Fibroblast of lung (primary cell): ENCODE measurements at regions not wholly inside any gene's neighbourhood (a gene's known extent, or its start where the extent isn't known, plus 50 kb on each side); places are given as distances from the start of the nearest gene placed in this dataset.

Source experiments
- CTCF ChIP-seq, 2 donors: IDR thresholded peaks in 1 of 2; conservative IDR thresholded peaks in 1 of 2; 1 replicate in 1 of 2; 2 replicates in 1 of 2; pipeline ENCODE4 v1.5.1; 2011 to 2012; ENCODE audit warnings: low read length in 2 of 2, control low read depth in 1 of 2, inconsistent platforms in 1 of 2, low read depth in 1 of 2, mild to moderate bottlenecking in 1 of 2
- EZH2 ChIP-seq: IDR thresholded peaks from 2 replicates; pipeline ENCODE4 v1.5.1; 2012; ENCODE audit warnings: low read length, control low read depth, mild to moderate bottlenecking; ENCODE audit errors: missing control alignments

GRCh38 chrX:40964633-40965586, 120.3 kb upstream of the USP9X start:
- TF ChIP-seq CTCF (conservative IDR thresholded peaks at IDR 0.05 in 1 of 2, IDR thresholded peaks at IDR 0.05 in 1 of 2; ENCODE audit: low read depth in 1 of 2, low read length in 2 of 2), result no peak
- no peak for TF ChIP-seq EZH2
